ENCODE measurements at regions not wholly inside any gene's neighbourhood (a gene's known extent, or its start where the extent isn't known, plus 50 kb on each side); places are given as distances from the start of the nearest gene placed in this dataset.

DNA sequence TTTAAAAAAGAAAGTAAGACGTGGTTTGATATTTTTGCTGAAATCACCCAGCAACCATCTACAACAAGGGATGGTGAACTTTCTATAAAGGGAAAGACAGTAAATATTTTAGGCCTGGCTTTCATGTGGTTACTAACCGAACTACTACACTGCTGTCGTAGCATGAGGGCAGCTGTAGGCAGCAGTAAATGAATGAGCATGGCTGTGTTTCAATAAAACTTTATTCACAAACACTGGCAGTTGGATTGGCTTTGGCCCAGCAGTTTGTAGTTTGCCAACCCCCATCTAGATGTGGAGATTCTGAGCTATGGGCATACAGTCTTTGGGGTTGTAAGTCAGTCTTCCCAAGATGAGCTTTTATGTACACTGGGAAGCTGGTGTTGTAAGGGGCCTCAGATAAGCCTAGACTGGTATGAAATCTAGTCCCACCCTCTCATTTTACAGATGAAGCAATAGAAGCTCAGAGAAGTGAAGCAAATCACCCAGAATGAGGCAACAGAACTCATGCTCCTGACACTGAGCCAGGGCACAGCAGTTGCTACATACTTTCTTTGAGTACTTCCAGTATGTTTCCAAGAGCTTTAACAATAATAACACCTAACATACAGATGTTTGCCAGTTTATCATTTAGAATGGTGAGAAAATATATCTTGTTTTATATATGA is 204.4 kb downstream of the ADAMTS15 start:
- DNase-seq (ENCODE audit: low read depth), result peak; percentile 82
- in situ Hi-C loops (cut with HindIII; ENCODE audit: low sequenced_read_pairs), result no loop called here
- H3K4me3 ChIP-seq (ENCODE audit: low read depth, low read length), result no peak overlapping the region
- no peak for TF ChIP-seq CTCF (IDR thresholded peaks at IDR 0.05; ENCODE audit: low read depth, low read length, missing control alignments)

DNA sequence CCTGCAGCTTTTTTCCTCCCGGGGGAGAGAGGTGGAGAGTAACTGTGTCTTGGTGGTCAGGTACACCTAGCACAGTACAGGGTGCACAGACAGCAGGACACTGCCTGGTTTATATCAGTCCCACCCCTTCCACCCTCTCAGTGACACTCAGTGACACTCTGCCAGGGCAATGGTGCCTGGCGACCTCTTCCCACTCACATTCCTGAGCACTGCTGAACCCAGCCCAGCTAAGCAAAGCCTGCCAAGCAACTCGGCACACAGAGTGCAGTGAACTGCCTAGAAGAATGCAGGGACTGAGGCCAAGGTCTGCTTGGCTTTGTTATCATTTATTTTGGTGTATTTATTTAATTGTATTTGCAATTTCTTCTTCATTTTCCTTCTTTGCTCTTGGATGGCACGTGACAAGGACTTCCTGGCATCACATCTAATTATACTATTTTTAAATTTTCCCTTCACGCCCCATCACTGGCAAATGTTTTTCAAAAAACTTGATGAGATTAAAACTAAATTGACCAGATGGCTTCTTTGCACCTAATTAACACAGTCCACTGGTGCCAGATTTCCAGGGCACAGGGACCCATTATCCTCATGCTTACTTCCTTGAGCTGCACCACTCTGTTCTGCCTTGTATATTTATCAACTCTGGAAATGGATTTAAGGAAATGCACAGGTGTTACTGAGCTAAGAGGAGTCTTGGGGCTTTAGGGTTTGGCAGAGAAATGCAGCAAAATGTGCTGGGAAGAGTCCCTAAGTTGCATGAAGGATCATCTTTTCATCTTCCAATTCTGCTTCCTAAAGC is 205.6 kb downstream of the ADAMTS15 start:
- TF ChIP-seq CTCF (IDR thresholded peaks at IDR 0.05; ENCODE audit: low read depth, low read length, missing control alignments), result no peak
- in situ Hi-C loops (cut with HindIII; ENCODE audit: low sequenced_read_pairs), result no loop called here
- DNase-seq (ENCODE audit: low read depth), result peak; percentile 37
- H3K4me3 ChIP-seq (ENCODE audit: low read depth, low read length), result no peak overlapping the region

DNA sequence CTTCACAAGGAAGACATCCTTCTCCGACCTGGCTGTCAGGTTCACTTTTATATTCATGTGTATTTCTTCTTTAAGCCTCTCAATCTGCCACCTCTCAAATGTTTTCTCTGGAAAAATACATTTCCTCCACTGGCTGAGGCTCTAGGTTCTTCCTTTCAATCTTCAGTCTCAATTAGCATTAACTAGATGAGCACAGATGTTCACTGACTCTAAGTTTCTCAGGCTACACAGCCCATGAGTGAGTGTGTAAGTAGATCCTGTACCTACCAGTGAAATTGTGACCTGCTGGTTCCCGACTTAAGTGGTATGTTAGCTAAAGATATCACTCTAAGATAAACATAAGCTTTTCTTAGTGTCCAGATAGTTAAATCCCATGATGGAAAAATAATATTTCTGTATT is 206.9 kb downstream of the ADAMTS15 start:
- in situ Hi-C loops (cut with HindIII; ENCODE audit: low sequenced_read_pairs), result no loop called here
- no peak overlapping the region for H3K4me3 ChIP-seq (ENCODE audit: low read depth, low read length)
- TF ChIP-seq CTCF (IDR thresholded peaks at IDR 0.05; ENCODE audit: low read depth, low read length, missing control alignments), result no peak
- DNase-seq (ENCODE audit: low read depth), result no peak

DNA sequence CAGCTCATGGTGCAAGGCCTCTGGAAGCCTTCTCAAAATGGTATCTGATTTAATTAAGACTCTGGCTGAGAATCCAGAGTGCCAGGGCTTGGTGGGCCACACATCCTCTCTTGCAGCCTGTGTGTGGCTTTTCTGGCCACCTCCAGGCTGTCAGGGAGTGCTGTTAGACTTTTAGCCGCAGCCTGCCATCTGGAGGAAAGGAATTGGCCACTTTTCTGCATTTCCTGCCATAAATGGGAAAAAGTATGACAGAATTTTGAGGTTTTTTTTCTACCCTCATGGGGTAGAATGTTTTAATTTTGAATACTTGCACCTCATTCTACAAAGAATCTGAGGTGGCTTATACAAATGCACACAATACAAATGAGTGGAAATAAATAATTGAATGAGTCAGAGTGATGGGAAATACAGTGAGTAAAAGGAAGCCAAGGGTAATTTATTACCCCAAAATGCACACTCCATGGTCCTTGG is 218.4 kb downstream of the ADAMTS15 start:
- in situ Hi-C loops (cut with HindIII; ENCODE audit: low sequenced_read_pairs), result no loop called here
- peak; percentile 35 for TF ChIP-seq CTCF (IDR thresholded peaks at IDR 0.05; ENCODE audit: low read depth, low read length, missing control alignments)
- peak; percentile 38 for DNase-seq (ENCODE audit: low read depth)
- H3K4me3 ChIP-seq (ENCODE audit: low read depth, low read length), result no peak overlapping the region

- no peak overlapping the region for H3K4me3 ChIP-seq (ENCODE audit: low read depth, low read length)
- in situ Hi-C loops (cut with HindIII; ENCODE audit: low sequenced_read_pairs), result no loop called here
- TF ChIP-seq CTCF (IDR thresholded peaks at IDR 0.05; ENCODE audit: low read depth, low read length, missing control alignments), result no peak
- DNase-seq (ENCODE audit: low read depth), result no peak
These were observed 220.3 kb downstream of the ADAMTS15 start for GRCh38 chr11:130668751-130669150.

DNA sequence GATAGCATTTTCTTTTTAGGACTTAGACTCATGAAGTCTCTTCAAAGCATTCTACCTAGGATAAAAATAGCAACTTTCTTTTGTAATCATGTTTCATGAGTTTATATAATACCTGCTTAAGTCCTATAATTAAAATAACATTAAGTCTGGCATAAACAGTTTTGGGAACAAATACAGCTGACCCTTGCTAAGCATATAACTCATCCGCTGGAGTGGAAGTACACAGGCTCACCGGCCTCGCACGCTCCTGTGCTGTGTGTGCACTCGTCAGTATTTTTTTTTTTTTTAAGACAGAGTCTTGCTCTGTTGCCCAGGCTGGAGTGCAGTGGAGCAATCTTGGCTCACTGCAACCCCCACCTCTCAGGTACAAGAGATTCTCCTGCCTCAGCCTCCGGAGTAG is 221.8 kb downstream of the ADAMTS15 start:
- in situ Hi-C loops (cut with HindIII; ENCODE audit: low sequenced_read_pairs), result no loop called here

More for the DNA sequence above, 221.8 kb downstream of the ADAMTS15 start:
- TF ChIP-seq CTCF (IDR thresholded peaks at IDR 0.05; ENCODE audit: low read depth, low read length, missing control alignments), result no peak
- DNase-seq (ENCODE audit: low read depth), result no peak
- H3K4me3 ChIP-seq (ENCODE audit: low read depth, low read length), result no peak overlapping the region

Data from astrocyte of the cerebellum (primary cell).